Amniotic epithelial cell (primary cell): ENCODE measurements at regions not wholly inside any gene's neighbourhood (a gene's known extent, or its start where the extent isn't known, plus 50 kb on each side); places are given as distances from the start of the nearest gene placed in this dataset.
A peak's percentile ranks its signal among the peaks of the same experiment; 100 is the strongest.
"Not testable (repeated sequence)": the region's sequence is repeated elsewhere in the genome, so short reads cannot be mapped to it uniquely, and the experiment has no call there.

Source experiments
- DNase-seq: peaks from one replicate; pipeline ENCODE4 v3.0.0-alpha.2; 2010; ENCODE audit warnings: low read depth

GRCh38 chr9:2395814-2396612 is 225.6 kb upstream of the VLDLR start:
- DNase-seq: no peak

GRCh38 chr9:2396622-2397285 is 224.8 kb upstream of the VLDLR start:
- DNase-seq: no peak

GRCh38 chr9:2397875-2398274 is 223.7 kb upstream of the VLDLR start:
- not testable (repeated sequence) for DNase-seq

GRCh38 chr9:2401746-2402145 is 219.8 kb upstream of the VLDLR start:
- DNase-seq: not testable (repeated sequence)

GRCh38 chr9:2403701-2404100 is 217.9 kb upstream of the VLDLR start:
- peak; percentile 26 for DNase-seq

GRCh38 chr9:2406252-2406651 is 215.3 kb upstream of the VLDLR start:
- no peak for DNase-seq

GRCh38 chr9:2407450-2407849 is 214.1 kb upstream of the VLDLR start:
- DNase-seq: no peak

- peak; percentile 92 for DNase-seq
These were observed 209.9 kb upstream of the VLDLR start for GRCh38 chr9:2411459-2412215.

GRCh38 chr9:2413160-2413805 is 208.3 kb upstream of the VLDLR start:
- peak; percentile 47 for DNase-seq

GRCh38 chr9:2414465-2414864 is 207.1 kb upstream of the VLDLR start:
- peak; percentile 45 for DNase-seq

GRCh38 chr9:2415326-2415725 is 206.3 kb upstream of the VLDLR start:
- no peak for DNase-seq

GRCh38 chr9:2417730-2418129 is 203.9 kb upstream of the VLDLR start:
- DNase-seq: no peak

GRCh38 chr9:2418619-2419018 is 203.0 kb upstream of the VLDLR start:
- peak; percentile 91 for DNase-seq

GRCh38 chr9:2419347-2419746 is 202.2 kb upstream of the VLDLR start:
- no peak for DNase-seq

GRCh38 chr9:2420543-2420942 is 201.0 kb upstream of the VLDLR start:
- no peak for DNase-seq

GRCh38 chr9:2424619-2425033 is 197.0 kb upstream of the VLDLR start:
- peak; percentile 83 for DNase-seq

GRCh38 chr9:2425676-2426075 is 195.9 kb upstream of the VLDLR start:
- no peak for DNase-seq

GRCh38 chr9:2427120-2427891 is 194.3 kb upstream of the VLDLR start:
- peak; percentile 74 for DNase-seq

GRCh38 chr9:2439957-2440356 is 181.6 kb upstream of the VLDLR start:
- DNase-seq: no peak

GRCh38 chr9:2443933-2444332 is 177.7 kb upstream of the VLDLR start:
- not testable (repeated sequence) for DNase-seq

GRCh38 chr9:2448193-2448738 is 173.3 kb upstream of the VLDLR start:
- DNase-seq: no peak
